Esophagus muscularis mucosa (tissue), 4 donors: ENCODE measurements at regions not wholly inside any gene's neighbourhood (a gene's known extent, or its start where the extent isn't known, plus 50 kb on each side); places are given as distances from the start of the nearest gene placed in this dataset.

Experiments
- DNase-seq: peaks from one replicate; pipeline ENCODE4 v3.0.0-alpha.2; 2017; ENCODE audit errors: extremely low spot score
- H3K27ac ChIP-seq, 4 donors: fragments of 200-600 bp; sonication (generic); replicated peaks in 1 of 4; 1 replicate in 3 of 4; 2 replicates in 1 of 4; pipeline ENCODE4 v1.5.1; 2016 to 2019; ENCODE audit warnings: mild to moderate bottlenecking in 1 of 4
- H3K27me3 ChIP-seq, 4 donors: fragments of 200-600 bp; sonication (generic); one replicate each; pipeline versions ENCODE4 v1.5.1 to v1.6.0; 2016 to 2019
- H3K36me3 ChIP-seq, 4 donors: fragments of 200-600 bp; sonication (generic); one replicate each; pipeline ENCODE4 v1.5.1; 2016 to 2019
- H3K4me1 ChIP-seq, 4 donors: fragments of 200-600 bp; sonication (generic); one replicate each; pipeline ENCODE4 v1.5.1; 2016 to 2019
- H3K4me3 ChIP-seq, 4 donors: fragments of 200-600 bp; sonication (generic); 1 replicate in 2 of 4; 2 replicates in 2 of 4; pipeline ENCODE4 v1.5.1; 2016 to 2019; ENCODE audit warnings: mild to moderate bottlenecking in 4 of 4, moderate library complexity in 1 of 4
- H3K9me3 ChIP-seq, 4 donors: fragments of 200-600 bp; sonication (generic); 1 replicate in 3 of 4; 2 replicates in 1 of 4; pipeline ENCODE4 v1.5.1; 2016 to 2019
- EP300 ChIP-seq: sonication (generic); formaldehyde crosslinking; IDR thresholded peaks from one replicate; pipeline ENCODE4 v1.6.1; 2017; ENCODE audit warnings: antibody characterized with exemption
- POLR2A ChIP-seq: fragments of 450-650 bp; IDR thresholded peaks from one replicate; pipeline ENCODE4 v1.6.1; 2017; ENCODE audit warnings: antibody characterized with exemption, moderate library complexity, mild to moderate bottlenecking, low read depth
- POLR2AphosphoS5 ChIP-seq, 2 donors: sonication (generic); formaldehyde crosslinking; IDR thresholded peaks; one replicate each; pipeline ENCODE4 v1.6.1; 2017; ENCODE audit warnings: antibody characterized with exemption in 2 of 2
- WGBS: methylation state at CpG from one replicate; pipeline ENCODE4 v1.1.5; 2018; 5-methylcytosine and 5-hydroxymethylcytosine counted together
- intact Hi-C: fragments of 100-400 bp; cut with DNase I; formaldehyde crosslinking; loops from one replicate; pipeline ENCODE4 v1.15.1; 2023
- TF ChIP-seq, protein P1 (sequence below), 3 experiments: fragments of 200-600 bp in 2 of 3; fragments of 450-650 bp in 1 of 3; sonication (generic) in 2 of 3; IDR thresholded peaks; one replicate each; pipeline ENCODE4 v1.5.1; 2017 to 2019; ENCODE audit warnings: antibody characterized with exemption in 3 of 3, mild to moderate bottlenecking in 2 of 3, moderate library complexity in 1 of 3

DNA sequence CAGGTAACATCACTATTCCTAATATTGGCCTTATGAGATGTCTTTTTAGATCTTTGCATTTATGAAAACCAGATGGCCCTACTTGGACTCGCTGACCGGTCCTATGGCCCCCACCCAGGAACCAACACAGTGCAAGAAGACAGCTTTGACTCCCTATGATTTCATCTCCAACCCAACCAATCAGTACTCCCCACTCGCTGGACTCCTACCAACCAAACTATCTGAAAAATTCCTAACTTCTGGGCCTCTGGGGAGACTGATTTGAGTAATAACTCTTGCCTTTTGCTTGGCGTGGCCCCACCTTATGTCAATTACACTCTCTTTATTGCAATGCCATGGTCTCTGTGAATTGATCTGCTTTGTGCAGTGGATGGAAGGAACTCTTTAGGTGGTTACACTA is 828.9 kb downstream of the CDH11 start:
- Histone ChIP-seq H3K9me3 (no peaks in the 10 kb centered on the region), H3K4me3 (no peak overlapping the region), H3K4me1 (peaks cover 0 to 4% (median 0%) of the 10 kb centered on the region in 4 donors), H3K27ac (no peak overlapping the region), H3K36me3 (no peaks in the 10 kb centered on the region), H3K27me3 (no peaks in the 10 kb centered on the region)
- TF ChIP-seq POLR2A, result no peak
- TF ChIP-seq, protein P1, sequence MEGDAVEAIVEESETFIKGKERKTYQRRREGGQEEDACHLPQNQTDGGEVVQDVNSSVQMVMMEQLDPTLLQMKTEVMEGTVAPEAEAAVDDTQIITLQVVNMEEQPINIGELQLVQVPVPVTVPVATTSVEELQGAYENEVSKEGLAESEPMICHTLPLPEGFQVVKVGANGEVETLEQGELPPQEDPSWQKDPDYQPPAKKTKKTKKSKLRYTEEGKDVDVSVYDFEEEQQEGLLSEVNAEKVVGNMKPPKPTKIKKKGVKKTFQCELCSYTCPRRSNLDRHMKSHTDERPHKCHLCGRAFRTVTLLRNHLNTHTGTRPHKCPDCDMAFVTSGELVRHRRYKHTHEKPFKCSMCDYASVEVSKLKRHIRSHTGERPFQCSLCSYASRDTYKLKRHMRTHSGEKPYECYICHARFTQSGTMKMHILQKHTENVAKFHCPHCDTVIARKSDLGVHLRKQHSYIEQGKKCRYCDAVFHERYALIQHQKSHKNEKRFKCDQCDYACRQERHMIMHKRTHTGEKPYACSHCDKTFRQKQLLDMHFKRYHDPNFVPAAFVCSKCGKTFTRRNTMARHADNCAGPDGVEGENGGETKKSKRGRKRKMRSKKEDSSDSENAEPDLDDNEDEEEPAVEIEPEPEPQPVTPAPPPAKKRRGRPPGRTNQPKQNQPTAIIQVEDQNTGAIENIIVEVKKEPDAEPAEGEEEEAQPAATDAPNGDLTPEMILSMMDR (IDR thresholded peaks at IDR 0.05), result no peak
- no peak for TF ChIP-seq EP300
- no peak for TF ChIP-seq POLR2AphosphoS5 (IDR thresholded peaks at IDR 0.05)
- WGBS, result 92% methylated on average over 4 of the region's 4 CpGs
- intact Hi-C loops, result no loop called here
- no peak for DNase-seq

DNA sequence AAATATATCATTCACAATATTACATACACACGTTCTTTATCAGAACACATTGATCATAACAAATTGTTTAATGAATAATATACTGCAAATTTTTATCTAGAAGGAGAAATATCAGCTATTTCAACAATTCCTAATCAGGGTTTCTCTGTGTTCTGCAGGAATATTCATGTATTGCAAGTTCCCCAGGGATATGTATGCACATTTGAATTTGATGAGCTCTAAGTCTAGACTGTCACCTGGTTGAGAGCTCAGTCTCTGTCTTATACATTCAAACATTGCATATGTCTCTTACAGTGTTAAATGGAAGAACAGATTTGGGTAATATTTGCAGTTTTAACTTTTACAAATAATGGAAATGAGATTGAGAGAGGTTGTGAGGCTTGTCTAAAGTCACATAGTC is 829.7 kb downstream of the CDH11 start:
- H3K27ac ChIP-seq, result no peak overlapping the region
- intact Hi-C loops, result no loop called here
- TF ChIP-seq, protein P1 (IDR thresholded peaks at IDR 0.05), result no peak
- TF ChIP-seq EP300 (no peak), POLR2A (no peak), POLR2AphosphoS5 (IDR thresholded peaks at IDR 0.05) (no peak)
- 57% methylated on average over 1 of the region's 1 CpG for WGBS
- no peak overlapping the region for H3K4me3 ChIP-seq
- no peak for DNase-seq
- no peaks in the 10 kb centered on the region for H3K9me3 ChIP-seq
- no peaks in the 10 kb centered on the region for H3K27me3 ChIP-seq
- H3K36me3 ChIP-seq, result no peaks in the 10 kb centered on the region
- H3K4me1 ChIP-seq, result peaks cover 0 to 7% (median 0%) of the 10 kb centered on the region in 4 donors

DNA sequence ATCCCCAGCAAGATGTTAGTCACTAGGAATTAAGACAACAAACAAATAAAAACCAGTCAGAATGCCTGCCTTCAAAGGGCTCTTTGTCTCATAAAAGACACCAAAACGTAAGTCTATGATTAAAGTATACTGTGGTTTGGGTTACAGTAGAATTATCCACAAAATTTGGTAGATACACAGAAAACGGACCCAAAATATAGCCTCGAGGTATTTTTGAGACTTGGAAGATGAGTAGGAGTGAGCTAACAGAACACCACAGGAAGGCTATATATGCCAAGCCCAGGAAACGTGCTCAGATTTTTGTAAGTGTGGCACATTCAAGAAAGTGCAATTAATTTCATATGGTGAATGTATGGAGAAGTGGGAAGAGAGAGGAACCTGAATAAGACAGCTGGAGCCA is 831.4 kb downstream of the CDH11 start:
- H3K36me3 ChIP-seq, result no peaks in the 10 kb centered on the region
- intact Hi-C loops, result no loop called here
- no peak for TF ChIP-seq POLR2AphosphoS5 (IDR thresholded peaks at IDR 0.05)
- H3K27ac ChIP-seq, result no peak overlapping the region
- DNase-seq, result no peak
- 82% methylated on average over 4 of the region's 4 CpGs for WGBS
- H3K4me3 ChIP-seq, result no peak overlapping the region
- H3K9me3 ChIP-seq, result no peaks in the 10 kb centered on the region
- no peaks in the 10 kb centered on the region for H3K27me3 ChIP-seq
- H3K4me1 ChIP-seq, result peaks cover 0 to 7% (median 0%) of the 10 kb centered on the region in 4 donors

DNA sequence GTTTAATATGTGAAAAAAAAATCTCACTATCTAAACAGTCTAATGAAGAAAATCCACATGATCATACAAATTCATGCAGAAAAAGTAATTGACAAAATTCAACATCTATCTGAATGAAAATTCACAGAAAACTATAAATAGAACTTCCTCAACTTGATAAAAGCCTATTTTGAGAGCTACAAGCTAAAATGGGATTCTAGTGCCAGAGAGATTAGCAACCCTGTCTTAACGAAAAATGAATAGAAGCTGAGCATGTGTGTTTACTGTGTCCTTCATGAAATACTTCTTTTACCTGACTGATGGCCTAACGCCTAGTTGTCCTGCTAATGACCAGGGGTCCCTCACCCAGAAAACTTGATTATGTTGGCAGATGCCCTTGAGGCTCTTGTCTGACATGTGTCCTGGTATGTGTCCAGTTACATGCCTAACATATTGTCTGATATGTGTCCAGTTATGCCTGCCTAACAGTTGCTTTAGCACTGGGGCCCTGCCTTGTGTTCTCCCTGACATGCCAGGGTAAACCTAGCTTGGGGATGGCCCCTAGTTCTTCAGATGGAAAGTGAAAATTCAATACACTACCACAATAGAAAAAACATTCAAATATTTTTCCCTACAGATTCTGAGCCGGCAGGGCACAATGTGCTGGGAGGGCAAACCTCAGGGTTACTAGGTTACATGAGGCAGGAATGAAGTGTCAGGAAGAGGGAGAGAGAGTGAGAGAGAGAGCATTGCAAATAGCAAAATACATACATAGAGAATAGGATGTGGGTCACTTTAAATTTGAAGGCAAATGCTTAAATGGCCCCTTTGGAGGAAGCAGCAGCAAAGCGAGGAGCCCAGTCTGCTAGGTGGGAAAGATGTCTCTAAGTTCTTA is 834.0 kb downstream of the CDH11 start:
- DNase-seq, result no peak
- Histone ChIP-seq H3K9me3 (no peaks in the 10 kb centered on the region), H3K27ac (no peak overlapping the region), H3K36me3 (no peaks in the 10 kb centered on the region), H3K4me1 (peaks cover 0 to 7% (median 0%) of the 10 kb centered on the region in 4 donors), H3K4me3 (no peak overlapping the region), H3K27me3 (no peaks in the 10 kb centered on the region)
- intact Hi-C loops, result no loop called here
- no peak for TF ChIP-seq EP300
- WGBS, result 80% methylated on average over 4 of the region's 4 CpGs

DNA sequence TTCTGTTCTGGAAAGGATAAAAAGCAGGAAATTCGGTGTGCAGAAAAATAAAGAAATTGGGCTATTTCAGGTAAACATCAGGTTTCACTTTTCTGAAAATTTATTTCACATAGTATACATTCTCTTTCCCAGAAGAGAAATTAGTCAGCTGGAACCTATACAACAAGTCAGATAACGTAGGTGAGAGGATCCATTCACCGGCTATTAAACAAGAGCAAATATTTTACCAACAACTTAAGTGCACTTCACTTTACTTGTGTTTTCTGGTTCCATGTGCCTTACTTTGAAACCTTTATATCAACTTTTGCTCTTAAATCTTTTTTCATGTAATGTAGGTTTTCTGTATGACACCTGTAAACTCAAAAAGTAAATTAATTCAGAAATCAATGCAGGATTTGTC is 839.7 kb downstream of the CDH11 start:
- WGBS, result 91% methylated on average over 3 of the region's 3 CpGs

More for the DNA sequence above, 839.7 kb downstream of the CDH11 start:
- intact Hi-C loops, result no loop called here
- TF ChIP-seq EP300 (no peak), POLR2AphosphoS5 (IDR thresholded peaks at IDR 0.05) (no peak), POLR2A (no peak)
- TF ChIP-seq, protein P1 (IDR thresholded peaks at IDR 0.05), result no peak
- DNase-seq, result no peak
- H3K4me3 ChIP-seq, result no peak overlapping the region
- H3K9me3 ChIP-seq, result no peaks in the 10 kb centered on the region
- H3K27ac ChIP-seq, result no peak overlapping the region
- H3K36me3 ChIP-seq, result no peaks in the 10 kb centered on the region
- no peaks in the 10 kb centered on the region for H3K27me3 ChIP-seq
- no peaks in the 10 kb centered on the region for H3K4me1 ChIP-seq
